ENCODE measurements at regions not wholly inside any gene's neighbourhood (a gene's known extent, or its start where the extent isn't known, plus 50 kb on each side); places are given as distances from the start of the nearest gene placed in this dataset.
A peak's percentile ranks its signal among the peaks of the same experiment; 100 is the strongest.

GRCh38 chr14:40762177-40762576 is 844.5 kb upstream of the LRFN5 start:
- Histone ChIP-seq H4K8ac (ENCODE audit: low read depth, low read length) (no peak overlapping the region), H3K4me1 (ENCODE audit: control insufficient read depth, low read depth, low read length) (peaks cover 11% of the 10 kb centered on the region), H3K18ac (ENCODE audit: low read length) (no peak overlapping the region), H2BK15ac (replicated peaks; ENCODE audit: low read depth) (no peak overlapping the region), H3K27me3 (ENCODE audit: insufficient read depth, low read length, poor library complexity) (no peaks in the 10 kb centered on the region), H3K4ac (ENCODE audit: low read depth, low read length) (no peak overlapping the region), H2AK5ac (ENCODE audit: low read length) (no peak overlapping the region), H3K4me3 (ENCODE audit: low read length) (no peak overlapping the region), H2BK120ac (ENCODE audit: low read depth, low read length) (no peak overlapping the region), H3K27ac (ENCODE audit: low read depth, low read length) (no peak overlapping the region), H3K36me3 (ENCODE audit: control insufficient read depth, insufficient read depth, low read length) (no peaks in the 10 kb centered on the region), H3K4me2 (ENCODE audit: low read length) (no peak overlapping the region), H3K23ac (ENCODE audit: low read length) (no peak overlapping the region), H2BK5ac (ENCODE audit: low read length) (no peak overlapping the region), H3K9ac (ENCODE audit: low read length) (no peak overlapping the region), H3K79me1 (ENCODE audit: low read length) (no peaks in the 10 kb centered on the region), H3K79me2 (ENCODE audit: control insufficient read depth, insufficient read depth, low read length) (no peaks in the 10 kb centered on the region), H3K56ac (ENCODE audit: low read length) (no peak overlapping the region), H4K5ac (ENCODE audit: low read length) (no peak overlapping the region)
- WGBS (ENCODE audit: extremely low coverage, insufficient coverage, low lambda C conversion rate), result no CpG with 5 or more reads among the region's 2 CpGs
- no peak for DNase-seq

GRCh38 chr14:40760704-40761103 is 846.0 kb upstream of the LRFN5 start:
- no peak overlapping the region for H3K27ac ChIP-seq (ENCODE audit: low read depth, low read length)
- no peak for DNase-seq
- no peak overlapping the region for H3K9ac ChIP-seq (ENCODE audit: low read length)

GRCh38 chr14:40758076-40758475 is 848.6 kb upstream of the LRFN5 start:
- peak overlapping the region; percentile 79 for H2BK5ac ChIP-seq (ENCODE audit: low read length)
- H2BK120ac ChIP-seq (ENCODE audit: low read depth, low read length), result peak overlapping the region; percentile 85
- H3K9ac ChIP-seq (ENCODE audit: low read length), result no peak overlapping the region
- no peak overlapping the region for H3K23ac ChIP-seq (ENCODE audit: low read length)
- H3K4me1 ChIP-seq (ENCODE audit: control insufficient read depth, low read depth, low read length), result peaks cover 17% of the 10 kb centered on the region
- peak; percentile 14 for DNase-seq
- H2AK5ac ChIP-seq (ENCODE audit: low read length), result peak overlapping the region; percentile 12
- H3K79me2 ChIP-seq (ENCODE audit: control insufficient read depth, insufficient read depth, low read length), result no peaks in the 10 kb centered on the region
- no peaks in the 10 kb centered on the region for H3K27me3 ChIP-seq (ENCODE audit: insufficient read depth, low read length, poor library complexity)
- no peak overlapping the region for H3K4ac ChIP-seq (ENCODE audit: low read depth, low read length)
- H3K56ac ChIP-seq (ENCODE audit: low read length), result no peak overlapping the region
- peak overlapping the region; percentile 60 for H4K5ac ChIP-seq (ENCODE audit: low read length)
- H4K8ac ChIP-seq (ENCODE audit: low read depth, low read length), result no peak overlapping the region
- H3K79me1 ChIP-seq (ENCODE audit: low read length), result no peaks in the 10 kb centered on the region
- no peak overlapping the region for H3K4me3 ChIP-seq (ENCODE audit: low read length)
- no CpG with 5 or more reads among the region's 2 CpGs for WGBS (ENCODE audit: extremely low coverage, insufficient coverage, low lambda C conversion rate)
- peak overlapping the region; percentile 51 for H3K18ac ChIP-seq (ENCODE audit: low read length)
- no peak overlapping the region for H3K4me2 ChIP-seq (ENCODE audit: low read length)
- H2BK15ac ChIP-seq (replicated peaks; ENCODE audit: low read depth), result peak overlapping the region; percentile 6
- H3K27ac ChIP-seq (ENCODE audit: low read depth, low read length), result peak overlapping the region; percentile 83
- no peaks in the 10 kb centered on the region for H3K36me3 ChIP-seq (ENCODE audit: control insufficient read depth, insufficient read depth, low read length)

More at GRCh38 chr14:40760704-40761103, 846.0 kb upstream of the LRFN5 start:
- Histone ChIP-seq H3K56ac (ENCODE audit: low read length) (no peak overlapping the region), H2AK5ac (ENCODE audit: low read length) (no peak overlapping the region), H4K8ac (ENCODE audit: low read depth, low read length) (no peak overlapping the region), H3K4ac (ENCODE audit: low read depth, low read length) (no peak overlapping the region), H2BK15ac (replicated peaks; ENCODE audit: low read depth) (no peak overlapping the region), H3K27me3 (ENCODE audit: insufficient read depth, low read length, poor library complexity) (no peaks in the 10 kb centered on the region), H3K4me1 (ENCODE audit: control insufficient read depth, low read depth, low read length) (peaks cover 17% of the 10 kb centered on the region), H2BK120ac (ENCODE audit: low read depth, low read length) (no peak overlapping the region), H3K36me3 (ENCODE audit: control insufficient read depth, insufficient read depth, low read length) (no peaks in the 10 kb centered on the region), H4K5ac (ENCODE audit: low read length) (no peak overlapping the region), H2BK5ac (ENCODE audit: low read length) (no peak overlapping the region), H3K18ac (ENCODE audit: low read length) (no peak overlapping the region), H3K4me3 (ENCODE audit: low read length) (no peak overlapping the region), H3K79me2 (ENCODE audit: control insufficient read depth, insufficient read depth, low read length) (no peaks in the 10 kb centered on the region), H3K23ac (ENCODE audit: low read length) (no peak overlapping the region), H3K4me2 (ENCODE audit: low read length) (no peak overlapping the region), H3K79me1 (ENCODE audit: low read length) (no peaks in the 10 kb centered on the region)

GRCh38 chr14:40757376-40757950 is 849.2 kb upstream of the LRFN5 start:
- H3K79me1 ChIP-seq (ENCODE audit: low read length), result no peaks in the 10 kb centered on the region

GRCh38 chr14:40733206-40733605 is 873.5 kb upstream of the LRFN5 start:
- Histone ChIP-seq H3K27ac (ENCODE audit: low read depth, low read length) (no peak overlapping the region), H3K9ac (ENCODE audit: low read length) (no peak overlapping the region), H3K4me3 (ENCODE audit: low read length) (no peak overlapping the region), H4K8ac (ENCODE audit: low read depth, low read length) (no peak overlapping the region), H3K79me2 (ENCODE audit: control insufficient read depth, insufficient read depth, low read length) (no peaks in the 10 kb centered on the region), H3K79me1 (ENCODE audit: low read length) (no peaks in the 10 kb centered on the region), H2BK120ac (ENCODE audit: low read depth, low read length) (no peak overlapping the region), H4K5ac (ENCODE audit: low read length) (no peak overlapping the region), H2BK5ac (ENCODE audit: low read length) (no peak overlapping the region), H3K23ac (ENCODE audit: low read length) (no peak overlapping the region), H3K4me1 (ENCODE audit: control insufficient read depth, low read depth, low read length) (no peaks in the 10 kb centered on the region), H3K27me3 (ENCODE audit: insufficient read depth, low read length, poor library complexity) (no peaks in the 10 kb centered on the region), H3K4ac (ENCODE audit: low read depth, low read length) (no peak overlapping the region), H3K18ac (ENCODE audit: low read length) (no peak overlapping the region), H3K36me3 (ENCODE audit: control insufficient read depth, insufficient read depth, low read length) (no peaks in the 10 kb centered on the region), H2AK5ac (ENCODE audit: low read length) (no peak overlapping the region), H3K4me2 (ENCODE audit: low read length) (no peak overlapping the region), H2BK15ac (replicated peaks; ENCODE audit: low read depth) (no peak overlapping the region), H3K56ac (ENCODE audit: low read length) (no peak overlapping the region)
- no peak for DNase-seq
- no CpG with 5 or more reads among the region's 1 CpG for WGBS (ENCODE audit: extremely low coverage, insufficient coverage, low lambda C conversion rate)

More at GRCh38 chr14:40757376-40757950, 849.2 kb upstream of the LRFN5 start:
- whole genome bisulfite sequencing (ENCODE audit: extremely low coverage, insufficient coverage, low lambda C conversion rate), result no CpG with 5 or more reads among the region's 3 CpGs
- Histone ChIP-seq H3K36me3 (ENCODE audit: control insufficient read depth, insufficient read depth, low read length) (no peaks in the 10 kb centered on the region), H2BK15ac (replicated peaks; ENCODE audit: low read depth) (no peak overlapping the region), H3K4ac (ENCODE audit: low read depth, low read length) (no peak overlapping the region), H3K27ac (ENCODE audit: low read depth, low read length) (no peak overlapping the region), H2BK120ac (ENCODE audit: low read depth, low read length) (no peak overlapping the region), H3K23ac (ENCODE audit: low read length) (no peak overlapping the region), H4K8ac (ENCODE audit: low read depth, low read length) (no peak overlapping the region), H4K5ac (ENCODE audit: low read length) (no peak overlapping the region), H3K4me3 (ENCODE audit: low read length) (no peak overlapping the region), H3K4me1 (ENCODE audit: control insufficient read depth, low read depth, low read length) (peaks cover 17% of the 10 kb centered on the region), H3K9ac (ENCODE audit: low read length) (no peak overlapping the region), H3K27me3 (ENCODE audit: insufficient read depth, low read length, poor library complexity) (no peaks in the 10 kb centered on the region), H2BK5ac (ENCODE audit: low read length) (no peak overlapping the region), H3K56ac (ENCODE audit: low read length) (no peak overlapping the region), H2AK5ac (ENCODE audit: low read length) (no peak overlapping the region), H3K79me2 (ENCODE audit: control insufficient read depth, insufficient read depth, low read length) (no peaks in the 10 kb centered on the region), H3K18ac (ENCODE audit: low read length) (no peak overlapping the region), H3K4me2 (ENCODE audit: low read length) (no peak overlapping the region)
- peak; percentile 61 for DNase-seq

GRCh38 chr14:40727107-40727506 is 879.6 kb upstream of the LRFN5 start:
- Histone ChIP-seq H3K27me3 (ENCODE audit: insufficient read depth, low read length, poor library complexity) (no peaks in the 10 kb centered on the region), H3K23ac (ENCODE audit: low read length) (no peak overlapping the region), H2BK15ac (replicated peaks; ENCODE audit: low read depth) (no peak overlapping the region), H3K79me1 (ENCODE audit: low read length) (no peaks in the 10 kb centered on the region), H4K8ac (ENCODE audit: low read depth, low read length) (no peak overlapping the region), H4K5ac (ENCODE audit: low read length) (no peak overlapping the region), H3K4me2 (ENCODE audit: low read length) (no peak overlapping the region), H3K4me3 (ENCODE audit: low read length) (no peak overlapping the region), H2BK120ac (ENCODE audit: low read depth, low read length) (no peak overlapping the region), H3K4ac (ENCODE audit: low read depth, low read length) (no peak overlapping the region), H3K27ac (ENCODE audit: low read depth, low read length) (no peak overlapping the region), H3K56ac (ENCODE audit: low read length) (no peak overlapping the region), H3K79me2 (ENCODE audit: control insufficient read depth, insufficient read depth, low read length) (no peaks in the 10 kb centered on the region), H3K18ac (ENCODE audit: low read length) (no peak overlapping the region), H3K4me1 (ENCODE audit: control insufficient read depth, low read depth, low read length) (no peaks in the 10 kb centered on the region), H2AK5ac (ENCODE audit: low read length) (no peak overlapping the region), H2BK5ac (ENCODE audit: low read length) (no peak overlapping the region), H3K9ac (ENCODE audit: low read length) (no peak overlapping the region), H3K36me3 (ENCODE audit: control insufficient read depth, insufficient read depth, low read length) (no peaks in the 10 kb centered on the region)
- WGBS (ENCODE audit: extremely low coverage, insufficient coverage, low lambda C conversion rate), result no CpG with 5 or more reads among the region's 2 CpGs
- no peak for DNase-seq

All from mesendoderm (in vitro differentiated cells).